ENCODE measurements at regions not wholly inside any gene's neighbourhood (a gene's known extent, or its start where the extent isn't known, plus 50 kb on each side); places are given as distances from the start of the nearest gene placed in this dataset.

- H3K4me3 ChIP-seq (ENCODE audit: low read length) = no peak overlapping the region
- intact Hi-C loops (cut with micrococcal nuclease) = no loop called here
- CTCF ChIA-PET = no interaction called here
- BruUV-seq (replicated peaks) = no TSS peak
- no peaks in the 10 kb centered on the region for H3K9me3 ChIP-seq (ENCODE audit: low read length)
- H3K4me1 ChIP-seq (ENCODE audit: insufficient read depth, low read length) = peaks cover 36% of the 10 kb centered on the region
- H2AFZ ChIP-seq (ENCODE audit: low read length) = no peak overlapping the region
- DNase-seq (no peak), ATAC-seq (no peak)
- no peaks in the 10 kb centered on the region for H3K36me3 ChIP-seq (ENCODE audit: low read depth, low read length)
- POLR2A ChIA-PET (ENCODE audit: unreplicated experiment) = interaction anchor here (0.5 kb wide), 1 partner anchor 52 kb away, joined by 4 read pairs; no protein-coding TSS in a partner anchor
- H3K9me2 ChIP-seq (replicated peaks; ENCODE audit: low read length) = no peaks in the 10 kb centered on the region
- no peaks in the 10 kb centered on the region for H3K27me3 ChIP-seq (ENCODE audit: low read length)
- H3K27ac ChIP-seq (ENCODE audit: low read length) = no peak overlapping the region
- no peaks in the 10 kb centered on the region for H4K20me1 ChIP-seq (ENCODE audit: low read length)
- TF ChIP-seq EZH2phosphoT487 (IDR thresholded peaks at IDR 0.05; ENCODE audit: borderline replicate concordance, low read length) (no peak), EZH2 (IDR thresholded peaks at IDR 0.05; ENCODE audit: low read length, unreplicated experiment) (no peak)
- TF ChIP-seq, protein P1, sequence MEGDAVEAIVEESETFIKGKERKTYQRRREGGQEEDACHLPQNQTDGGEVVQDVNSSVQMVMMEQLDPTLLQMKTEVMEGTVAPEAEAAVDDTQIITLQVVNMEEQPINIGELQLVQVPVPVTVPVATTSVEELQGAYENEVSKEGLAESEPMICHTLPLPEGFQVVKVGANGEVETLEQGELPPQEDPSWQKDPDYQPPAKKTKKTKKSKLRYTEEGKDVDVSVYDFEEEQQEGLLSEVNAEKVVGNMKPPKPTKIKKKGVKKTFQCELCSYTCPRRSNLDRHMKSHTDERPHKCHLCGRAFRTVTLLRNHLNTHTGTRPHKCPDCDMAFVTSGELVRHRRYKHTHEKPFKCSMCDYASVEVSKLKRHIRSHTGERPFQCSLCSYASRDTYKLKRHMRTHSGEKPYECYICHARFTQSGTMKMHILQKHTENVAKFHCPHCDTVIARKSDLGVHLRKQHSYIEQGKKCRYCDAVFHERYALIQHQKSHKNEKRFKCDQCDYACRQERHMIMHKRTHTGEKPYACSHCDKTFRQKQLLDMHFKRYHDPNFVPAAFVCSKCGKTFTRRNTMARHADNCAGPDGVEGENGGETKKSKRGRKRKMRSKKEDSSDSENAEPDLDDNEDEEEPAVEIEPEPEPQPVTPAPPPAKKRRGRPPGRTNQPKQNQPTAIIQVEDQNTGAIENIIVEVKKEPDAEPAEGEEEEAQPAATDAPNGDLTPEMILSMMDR (conservative IDR thresholded peaks at IDR 0.05; ENCODE audit: low read depth, low read length) = no peak
- H3K9ac ChIP-seq (ENCODE audit: low read length) = no peak overlapping the region
- no peaks in the 10 kb centered on the region for H3K79me2 ChIP-seq (ENCODE audit: low read length)
- H3K4me2 ChIP-seq (ENCODE audit: low read length) = no peak overlapping the region
- peaks cover 6% of the 10 kb centered on the region for H3F3A ChIP-seq (ENCODE audit: low read length, unreplicated experiment)
Observed at GRCh38 chr1:55716151-55716550, 501.0 kb upstream of the USP24 start.

- intact Hi-C loops (cut with micrococcal nuclease) = no loop called here
- no peaks in the 10 kb centered on the region for H3K27me3 ChIP-seq (ENCODE audit: low read length)
- ChIA-PET POLR2A (ENCODE audit: unreplicated experiment) (no interaction called here), CTCF (no interaction called here)
- peaks cover under 1% of the 10 kb centered on the region for H3F3A ChIP-seq (ENCODE audit: low read length, unreplicated experiment)
- H3K4me1 ChIP-seq (ENCODE audit: insufficient read depth, low read length) = peaks cover 23% of the 10 kb centered on the region
- no peak for ATAC-seq
- TF ChIP-seq, protein P1 (conservative IDR thresholded peaks at IDR 0.05; ENCODE audit: low read depth, low read length) = no peak
- DNase-seq = no peak
- no peaks in the 10 kb centered on the region for H3K36me3 ChIP-seq (ENCODE audit: low read depth, low read length)
- H3K4me2 ChIP-seq (ENCODE audit: low read length) = no peak overlapping the region
- H3K4me3 ChIP-seq (ENCODE audit: low read length) = no peak overlapping the region
- no TSS peak for BruUV-seq (replicated peaks)
- no peak overlapping the region for H2AFZ ChIP-seq (ENCODE audit: low read length)
- H3K9ac ChIP-seq (ENCODE audit: low read length) = no peak overlapping the region
- H3K9me2 ChIP-seq (replicated peaks; ENCODE audit: low read length) = no peaks in the 10 kb centered on the region
- no peaks in the 10 kb centered on the region for H3K9me3 ChIP-seq (ENCODE audit: low read length)
- no peaks in the 10 kb centered on the region for H3K79me2 ChIP-seq (ENCODE audit: low read length)
- H3K27ac ChIP-seq (ENCODE audit: low read length) = no peak overlapping the region
- no peaks in the 10 kb centered on the region for H4K20me1 ChIP-seq (ENCODE audit: low read length)
Observed at GRCh38 chr1:55714230-55714629, 499.1 kb upstream of the USP24 start.

DNA sequence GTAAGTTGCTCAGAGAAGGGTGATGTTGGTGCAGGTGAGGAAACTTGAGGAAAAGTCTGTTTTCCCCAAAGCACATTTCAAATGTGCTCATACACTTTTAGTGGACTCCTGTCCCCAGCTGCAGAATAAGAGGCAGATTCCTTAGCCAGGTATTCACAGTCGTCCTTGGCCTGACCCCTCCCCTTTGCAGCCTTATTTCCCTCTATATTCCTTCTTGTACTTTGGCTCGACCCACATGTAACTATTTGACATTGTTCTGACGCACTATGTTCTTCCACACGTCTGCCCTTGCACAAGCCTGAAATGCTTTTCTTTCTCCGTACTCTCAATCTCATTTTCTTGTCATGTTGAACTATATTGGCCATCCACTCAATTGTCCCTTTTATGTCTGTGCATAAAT is 498.4 kb upstream of the USP24 start:
- H3F3A ChIP-seq (ENCODE audit: low read length, unreplicated experiment) = no peaks in the 10 kb centered on the region
- H3K4me1 ChIP-seq (ENCODE audit: insufficient read depth, low read length) = peaks cover 16% of the 10 kb centered on the region
- H4K20me1 ChIP-seq (ENCODE audit: low read length) = no peaks in the 10 kb centered on the region
- no peak overlapping the region for H3K27ac ChIP-seq (ENCODE audit: low read length)
- no peaks in the 10 kb centered on the region for H3K27me3 ChIP-seq (ENCODE audit: low read length)
- intact Hi-C loops (cut with micrococcal nuclease) = no loop called here
- ATAC-seq (no peak), DNase-seq (no peak)
- ChIA-PET CTCF (no interaction called here), POLR2A (ENCODE audit: unreplicated experiment) (no interaction called here)
- no peak overlapping the region for H2AFZ ChIP-seq (ENCODE audit: low read length)
- H3K9me2 ChIP-seq (replicated peaks; ENCODE audit: low read length) = no peaks in the 10 kb centered on the region
- no peaks in the 10 kb centered on the region for H3K36me3 ChIP-seq (ENCODE audit: low read depth, low read length)
- no peak overlapping the region for H3K9ac ChIP-seq (ENCODE audit: low read length)
- no peak overlapping the region for H3K4me3 ChIP-seq (ENCODE audit: low read length)
- no peak overlapping the region for H3K4me2 ChIP-seq (ENCODE audit: low read length)
- no peaks in the 10 kb centered on the region for H3K79me2 ChIP-seq (ENCODE audit: low read length)
- TF ChIP-seq EZH2 (IDR thresholded peaks at IDR 0.05; ENCODE audit: low read length, unreplicated experiment) = no peak
- no peak for TF ChIP-seq EZH2phosphoT487 (IDR thresholded peaks at IDR 0.05; ENCODE audit: borderline replicate concordance, low read length)
- TF ChIP-seq, protein P1 (conservative IDR thresholded peaks at IDR 0.05; ENCODE audit: low read depth, low read length) = no peak
- no peaks in the 10 kb centered on the region for H3K9me3 ChIP-seq (ENCODE audit: low read length)
- no TSS peak for BruUV-seq (replicated peaks)
